ENCODE measurements at regions not wholly inside any gene's neighbourhood (a gene's known extent, or its start where the extent isn't known, plus 50 kb on each side); places are given as distances from the start of the nearest gene placed in this dataset.

DNA sequence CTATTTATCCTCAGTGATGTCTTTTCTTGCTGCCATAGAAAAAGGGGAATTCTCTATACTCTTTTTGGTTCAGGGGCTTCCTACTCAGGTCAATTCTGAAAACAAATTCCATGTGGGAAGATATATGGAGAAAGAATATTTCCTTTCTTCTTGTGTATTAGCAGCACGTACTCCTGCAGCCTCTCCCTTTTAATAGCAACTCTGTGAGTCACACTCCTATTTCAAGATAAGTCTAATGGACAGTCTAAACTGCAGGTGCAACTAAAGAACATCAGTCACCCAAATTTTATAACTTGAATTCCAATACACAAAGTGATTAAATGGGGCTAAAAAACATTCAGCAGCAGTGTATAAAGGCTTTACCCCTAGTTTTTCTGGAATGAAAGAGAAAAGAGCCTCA lies 942.2 kb downstream of the CNTNAP5 start:
- no peaks in the 10 kb centered on the region for H3K9me3 ChIP-seq

DNA sequence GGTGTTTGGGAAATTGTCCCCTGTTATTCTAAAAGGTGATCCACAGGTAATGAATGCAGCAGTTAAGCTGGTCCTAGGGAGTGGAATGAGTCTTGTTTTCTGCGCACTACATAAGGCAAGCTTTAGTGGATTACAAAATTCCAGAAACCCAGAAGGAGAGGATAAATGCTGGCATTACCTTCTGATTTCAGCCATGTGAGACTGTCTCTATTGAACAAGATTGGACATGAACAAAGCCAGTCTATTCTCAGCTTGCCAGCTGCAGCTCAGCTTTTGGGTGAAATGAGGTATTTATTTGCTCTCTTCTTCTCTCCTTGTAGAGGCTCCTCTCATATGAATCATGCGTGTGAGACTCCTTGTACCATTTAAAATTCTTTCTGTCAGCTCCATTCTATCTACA lies 944.9 kb downstream of the CNTNAP5 start:
- no peak overlapping the region for H3K4me3 ChIP-seq
- no peak for ATAC-seq (ENCODE audit: low FRiP score in 2 of 2)

More for the DNA sequence above, 942.2 kb downstream of the CNTNAP5 start:
- Histone ChIP-seq H3K36me3 (no peaks in the 10 kb centered on the region), H3K27ac (no peak overlapping the region), H3K4me1 (no peaks in the 10 kb centered on the region), H3K4me3 (no peak overlapping the region), H3K27me3 (no peaks in the 10 kb centered on the region)
- no peak for TF ChIP-seq POLR2A (IDR thresholded peaks at IDR 0.05)
- no peak for TF ChIP-seq POLR2AphosphoS5 (IDR thresholded peaks at IDR 0.05)
- no peak for TF ChIP-seq EP300 (IDR thresholded peaks at IDR 0.05)
- TF ChIP-seq, protein P1, sequence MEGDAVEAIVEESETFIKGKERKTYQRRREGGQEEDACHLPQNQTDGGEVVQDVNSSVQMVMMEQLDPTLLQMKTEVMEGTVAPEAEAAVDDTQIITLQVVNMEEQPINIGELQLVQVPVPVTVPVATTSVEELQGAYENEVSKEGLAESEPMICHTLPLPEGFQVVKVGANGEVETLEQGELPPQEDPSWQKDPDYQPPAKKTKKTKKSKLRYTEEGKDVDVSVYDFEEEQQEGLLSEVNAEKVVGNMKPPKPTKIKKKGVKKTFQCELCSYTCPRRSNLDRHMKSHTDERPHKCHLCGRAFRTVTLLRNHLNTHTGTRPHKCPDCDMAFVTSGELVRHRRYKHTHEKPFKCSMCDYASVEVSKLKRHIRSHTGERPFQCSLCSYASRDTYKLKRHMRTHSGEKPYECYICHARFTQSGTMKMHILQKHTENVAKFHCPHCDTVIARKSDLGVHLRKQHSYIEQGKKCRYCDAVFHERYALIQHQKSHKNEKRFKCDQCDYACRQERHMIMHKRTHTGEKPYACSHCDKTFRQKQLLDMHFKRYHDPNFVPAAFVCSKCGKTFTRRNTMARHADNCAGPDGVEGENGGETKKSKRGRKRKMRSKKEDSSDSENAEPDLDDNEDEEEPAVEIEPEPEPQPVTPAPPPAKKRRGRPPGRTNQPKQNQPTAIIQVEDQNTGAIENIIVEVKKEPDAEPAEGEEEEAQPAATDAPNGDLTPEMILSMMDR (IDR thresholded peaks at IDR 0.05), result no peak
- DNase-seq, result no peak
- 53 to 58% methylated on average over 1 of the region's 1 CpG for WGBS, 2 donors
- no peak for ATAC-seq (ENCODE audit: low FRiP score in 2 of 2)

DNA sequence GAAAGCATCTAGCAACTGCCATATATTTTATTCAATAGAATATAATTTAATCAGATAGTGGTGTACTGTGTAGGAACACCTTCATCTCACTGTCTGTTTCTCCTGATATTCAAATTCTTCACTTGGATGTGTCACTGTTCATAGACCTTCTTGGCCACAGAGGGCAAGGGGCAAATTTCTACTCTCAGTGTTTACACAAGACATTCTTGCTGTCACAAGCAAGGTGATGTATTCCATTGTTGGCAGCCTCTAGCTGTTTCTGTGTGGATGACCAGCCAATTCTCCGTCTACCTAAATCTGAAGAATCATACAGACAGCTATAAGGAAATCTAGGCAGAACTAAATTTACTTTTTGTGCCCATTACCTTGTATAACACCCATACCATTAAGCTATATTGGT lies 948.3 kb downstream of the CNTNAP5 start:
- Histone ChIP-seq H3K9me3 (no peaks in the 10 kb centered on the region), H3K4me1 (no peaks in the 10 kb centered on the region), H3K27me3 (no peaks in the 10 kb centered on the region), H3K4me3 (no peak overlapping the region), H3K27ac (no peak overlapping the region), H3K36me3 (no peaks in the 10 kb centered on the region)
- TF ChIP-seq POLR2A (IDR thresholded peaks at IDR 0.05), result no peak
- TF ChIP-seq EP300 (IDR thresholded peaks at IDR 0.05), result no peak
- TF ChIP-seq POLR2AphosphoS5 (IDR thresholded peaks at IDR 0.05), result no peak
- TF ChIP-seq, protein P1 (IDR thresholded peaks at IDR 0.05), result no peak
- DNase-seq, result no peak
- ATAC-seq (ENCODE audit: low FRiP score in 2 of 2), result no peak
- WGBS, 2 donors, result 50 to 55% methylated on average over 1 of the region's 1 CpG

More for the DNA sequence above, 944.9 kb downstream of the CNTNAP5 start:
- TF ChIP-seq, protein P1 (IDR thresholded peaks at IDR 0.05), result no peak
- TF ChIP-seq POLR2AphosphoS5 (IDR thresholded peaks at IDR 0.05) (no peak), EP300 (IDR thresholded peaks at IDR 0.05) (no peak), POLR2A (IDR thresholded peaks at IDR 0.05) (no peak)
- Histone ChIP-seq H3K4me1 (no peaks in the 10 kb centered on the region), H3K36me3 (no peaks in the 10 kb centered on the region), H3K9me3 (no peaks in the 10 kb centered on the region), H3K27ac (no peak overlapping the region), H3K27me3 (no peaks in the 10 kb centered on the region)
- 84 to 91% methylated on average over 2 of the region's 2 CpGs for WGBS, 2 donors
- DNase-seq, result no peak

DNA sequence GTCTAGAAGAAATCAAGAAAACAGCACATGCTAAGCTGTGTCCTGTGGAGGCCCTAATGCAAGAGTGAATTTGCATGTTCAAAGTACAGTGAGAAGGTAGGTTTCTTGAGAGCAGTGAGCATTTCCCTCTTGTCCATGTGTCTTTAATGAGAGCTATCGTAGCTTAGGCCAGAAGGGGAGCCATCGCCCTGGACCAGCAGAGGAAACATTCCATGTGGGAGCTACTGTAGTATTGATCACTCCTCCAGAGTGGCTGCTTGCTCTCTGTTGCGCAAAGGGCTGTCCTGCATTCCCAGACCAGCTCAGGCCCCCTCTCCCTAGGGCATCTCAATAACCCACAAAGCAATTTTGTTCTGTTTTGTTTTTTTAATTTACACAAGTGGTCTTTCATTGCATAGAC lies 950.1 kb downstream of the CNTNAP5 start:
- Histone ChIP-seq H3K36me3 (no peaks in the 10 kb centered on the region), H3K27ac (no peak overlapping the region), H3K4me1 (no peaks in the 10 kb centered on the region), H3K4me3 (no peak overlapping the region), H3K27me3 (no peaks in the 10 kb centered on the region), H3K9me3 (no peaks in the 10 kb centered on the region)
- no peak for ATAC-seq (ENCODE audit: low FRiP score in 2 of 2)
- 81 to 89% methylated on average over 3 of the region's 3 CpGs for WGBS, 2 donors
- TF ChIP-seq POLR2AphosphoS5 (IDR thresholded peaks at IDR 0.05) (no peak), POLR2A (IDR thresholded peaks at IDR 0.05) (no peak), EP300 (IDR thresholded peaks at IDR 0.05) (no peak)
- TF ChIP-seq, protein P1 (IDR thresholded peaks at IDR 0.05), result no peak
- DNase-seq, result no peak

DNA sequence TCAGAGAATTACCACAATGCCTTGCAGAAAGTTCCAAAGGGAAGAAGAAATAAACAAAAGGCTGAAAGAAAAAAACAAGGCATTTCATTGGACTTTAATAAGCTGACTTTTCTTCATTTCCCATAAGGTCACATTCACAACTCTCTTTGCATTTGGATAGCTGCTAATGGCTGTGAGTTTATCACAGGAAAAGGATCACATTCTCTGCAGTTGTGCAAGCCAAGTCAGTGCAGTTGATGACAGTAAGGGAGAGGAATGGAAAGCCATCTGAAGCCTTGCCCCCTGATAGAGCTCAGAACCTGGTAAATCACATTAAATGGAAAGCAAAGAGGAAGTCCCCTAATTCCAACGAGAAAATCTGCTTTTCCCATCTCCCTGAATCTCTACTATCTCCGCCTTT lies 950.6 kb downstream of the CNTNAP5 start:
- H3K9me3 ChIP-seq, result no peaks in the 10 kb centered on the region
- no peaks in the 10 kb centered on the region for H3K4me1 ChIP-seq
- H3K27ac ChIP-seq, result no peak overlapping the region
- no peaks in the 10 kb centered on the region for H3K27me3 ChIP-seq
- TF ChIP-seq POLR2AphosphoS5 (IDR thresholded peaks at IDR 0.05), result no peak
- TF ChIP-seq, protein P1 (IDR thresholded peaks at IDR 0.05), result no peak
- no peak for TF ChIP-seq POLR2A (IDR thresholded peaks at IDR 0.05)
- no peak for TF ChIP-seq EP300 (IDR thresholded peaks at IDR 0.05)
- no peak overlapping the region for H3K4me3 ChIP-seq
- no peaks in the 10 kb centered on the region for H3K36me3 ChIP-seq
- DNase-seq, result no peak
- 56 to 81% methylated on average over 2 of the region's 2 CpGs for WGBS, 2 donors
- ATAC-seq (ENCODE audit: low FRiP score in 2 of 2), result no peak
